Panc1 (cell line): ENCODE measurements at regions not wholly inside any gene's neighbourhood (a gene's known extent, or its start where the extent isn't known, plus 50 kb on each side); places are given as distances from the start of the nearest gene placed in this dataset.

Experiments
- ATAC-seq: fragments of 200-7000 bp; cut with Tn5 transposase; 2 replicates; pipeline ENCODE4 v1.9.1; 2020; ENCODE audit warnings: mild to moderate bottlenecking, moderate library complexity
- BruUV-seq: library from RNA; stranded (reverse); fragments of 400-500 nt; replicated peaks from 2 replicates; lab custom pipeline; 2021; lab: Mats Ljungman, UMichigan
- CTCF ChIA-PET: fragments of 300-600 bp; sonication (Branson Sonifier 250); formaldehyde crosslinking; loops from one replicate; lab custom pipeline; 2022; ENCODE audit warnings: antibody characterized with exemption; lab: Charles Lee
- POLR2A ChIA-PET: fragments of 300-600 bp; sonication (Branson Sonifier 250); formaldehyde crosslinking; loops from one replicate; lab custom pipeline; 2022; ENCODE audit warnings: antibody characterized with exemption; lab: Charles Lee
- DNase-seq: peaks from one replicate; pipeline ENCODE4 v3.0.0-alpha.2; 2010; ENCODE audit warnings: low read depth, low spot score
- H3K27ac ChIP-seq: 2 replicates; pipeline ENCODE4 v1.5.1; 2011; ENCODE audit warnings: mild to moderate bottlenecking, low read length, inconsistent platforms
- H3K27me3 ChIP-seq: fragments of 200-500 bp; sonication (Bioruptor generic); 2 replicates; pipeline ENCODE4 v1.6.0; 2014; ENCODE audit warnings: low read length, inconsistent platforms; ENCODE audit not compliant: control insufficient read depth, insufficient read depth
- H3K36me3 ChIP-seq: fragments of 200-500 bp; sonication (Bioruptor generic); 2 replicates; pipeline ENCODE4 v1.5.1; 2014; ENCODE audit warnings: inconsistent platforms, mild to moderate bottlenecking, low read length, moderate library complexity; ENCODE audit not compliant: control insufficient read depth, insufficient read depth
- H3K4me1 ChIP-seq: 2 replicates; pipeline ENCODE4 v1.5.1; 2011; ENCODE audit warnings: inconsistent platforms, mild to moderate bottlenecking, low read length, moderate library complexity; ENCODE audit not compliant: control insufficient read depth, insufficient read depth
- H3K4me3 ChIP-seq, 2 experiments: 2 replicates each; pipeline ENCODE4 v1.5.1; 2011 to 2012; ENCODE audit warnings: low read depth in 2 of 2, low read length in 2 of 2, mild to moderate bottlenecking in 2 of 2, inconsistent platforms in 1 of 2, moderate library complexity in 1 of 2
- H3K9me3 ChIP-seq: fragments of 200-500 bp; sonication (Bioruptor generic); 2 replicates; pipeline ENCODE4 v1.5.1; 2014; ENCODE audit warnings: low read depth, mild to moderate bottlenecking, inconsistent platforms, low read length, moderate library complexity; ENCODE audit not compliant: control insufficient read depth, insufficient read depth
- POLR2AphosphoS5 ChIP-seq: IDR thresholded peaks from 2 replicates; pipeline ENCODE4 v1.6.1; 2012; ENCODE audit warnings: mild to moderate bottlenecking, low read depth, low read length, moderate library complexity
- REST ChIP-seq, 2 experiments: IDR thresholded peaks; 2 replicates each; pipeline ENCODE4 v1.6.1; 2011 to 2012; ENCODE audit warnings: low read depth in 2 of 2, control low read depth in 1 of 2, low read length in 1 of 2, mild to moderate bottlenecking in 1 of 2, moderate library complexity in 1 of 2; ENCODE audit not compliant: insufficient read depth in 1 of 2
- SIN3A ChIP-seq: IDR thresholded peaks from 2 replicates; pipeline ENCODE4 v1.6.1; 2012; ENCODE audit warnings: low read depth, mild to moderate bottlenecking, low read length, moderate library complexity, borderline replicate concordance; ENCODE audit not compliant: insufficient read depth
- TCF7L2 ChIP-seq: IDR thresholded peaks from 2 replicates; pipeline ENCODE4 v1.6.1; 2011; ENCODE audit warnings: mild to moderate bottlenecking, low read depth, low read length, inconsistent platforms
- in situ Hi-C: cut with HindIII; loops from 2 replicates; pipeline ENCODE4 v1.10.0; 2016; ENCODE audit warnings: low sequenced_read_pairs, low pct_unique_long_range_greater_than_20kb
- intact Hi-C: fragments of 100-400 bp; cut with micrococcal nuclease; formaldehyde crosslinking; loops from one replicate; pipeline ENCODE4 v1.10.0; 2022; ENCODE audit not compliant: unreplicated experiment
- TF ChIP-seq, protein P1 (sequence below): fragments of 450-650 bp; IDR thresholded peaks from 2 replicates; pipeline ENCODE4 v1.5.1; 2017; ENCODE audit warnings: mild to moderate bottlenecking

- H3K4me3 ChIP-seq, result no peak overlapping the region
- no TSS peak for BruUV-seq
- H3K27me3 ChIP-seq, result no peaks in the 10 kb centered on the region
- no peaks in the 10 kb centered on the region for H3K4me1 ChIP-seq
- ATAC-seq (no peak), DNase-seq (no peak)
- TF ChIP-seq POLR2AphosphoS5, result no peak
- TF ChIP-seq TCF7L2, result no peak
- TF ChIP-seq SIN3A, result no peak
- TF ChIP-seq, protein P1, sequence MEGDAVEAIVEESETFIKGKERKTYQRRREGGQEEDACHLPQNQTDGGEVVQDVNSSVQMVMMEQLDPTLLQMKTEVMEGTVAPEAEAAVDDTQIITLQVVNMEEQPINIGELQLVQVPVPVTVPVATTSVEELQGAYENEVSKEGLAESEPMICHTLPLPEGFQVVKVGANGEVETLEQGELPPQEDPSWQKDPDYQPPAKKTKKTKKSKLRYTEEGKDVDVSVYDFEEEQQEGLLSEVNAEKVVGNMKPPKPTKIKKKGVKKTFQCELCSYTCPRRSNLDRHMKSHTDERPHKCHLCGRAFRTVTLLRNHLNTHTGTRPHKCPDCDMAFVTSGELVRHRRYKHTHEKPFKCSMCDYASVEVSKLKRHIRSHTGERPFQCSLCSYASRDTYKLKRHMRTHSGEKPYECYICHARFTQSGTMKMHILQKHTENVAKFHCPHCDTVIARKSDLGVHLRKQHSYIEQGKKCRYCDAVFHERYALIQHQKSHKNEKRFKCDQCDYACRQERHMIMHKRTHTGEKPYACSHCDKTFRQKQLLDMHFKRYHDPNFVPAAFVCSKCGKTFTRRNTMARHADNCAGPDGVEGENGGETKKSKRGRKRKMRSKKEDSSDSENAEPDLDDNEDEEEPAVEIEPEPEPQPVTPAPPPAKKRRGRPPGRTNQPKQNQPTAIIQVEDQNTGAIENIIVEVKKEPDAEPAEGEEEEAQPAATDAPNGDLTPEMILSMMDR, result no peak
- TF ChIP-seq REST (IDR thresholded peaks at IDR 0.05; ENCODE audit: insufficient read depth in 1 of 2, low read depth in 2 of 2, low read length in 1 of 2), result no peak
- intact Hi-C loops, result no loop called here
- CTCF ChIA-PET, result no interaction called here
- H3K9me3 ChIP-seq, result no peaks in the 10 kb centered on the region
- H3K36me3 ChIP-seq, result no peaks in the 10 kb centered on the region
- no peak overlapping the region for H3K27ac ChIP-seq
- POLR2A ChIA-PET, result no interaction called here
- in situ Hi-C loops, result no loop called here
Observed at GRCh38 chr9:106404137-106404536, 458.8 kb upstream of the ZNF462 start.

GRCh38 chr9:106405871-106406435, 457.0 kb upstream of the ZNF462 start:
- in situ Hi-C loops (no loop called here), intact Hi-C loops (no loop called here)
- TF ChIP-seq TCF7L2 (no peak), REST (IDR thresholded peaks at IDR 0.05; ENCODE audit: insufficient read depth in 1 of 2, low read depth in 2 of 2, low read length in 1 of 2) (no peak), POLR2AphosphoS5 (no peak), SIN3A (no peak)
- TF ChIP-seq, protein P1, result no peak
- Histone ChIP-seq H3K27ac (no peak overlapping the region), H3K4me3 (no peak overlapping the region), H3K4me1 (no peaks in the 10 kb centered on the region), H3K36me3 (no peaks in the 10 kb centered on the region), H3K9me3 (no peaks in the 10 kb centered on the region), H3K27me3 (no peaks in the 10 kb centered on the region)
- DNase-seq (no peak), ATAC-seq (no peak)
- no TSS peak for BruUV-seq
- CTCF ChIA-PET, result no interaction called here
- POLR2A ChIA-PET, result no interaction called here
